Stimulated activated CD8-positive, alpha-beta memory T cell treated with anti-CD3 and anti-CD28 coated beads, Interleukin-15, amount 100 ng/mL, for 4 hours (primary cell): ENCODE measurements at regions not wholly inside any gene's neighbourhood (a gene's known extent, or its start where the extent isn't known, plus 50 kb on each side); places are given as distances from the start of the nearest gene placed in this dataset.

Experiments
- DNase-seq, 2 donors: peaks; one replicate each; pipeline ENCODE4 v3.0.0-alpha.2; 2020; ENCODE audit warnings: low read depth in 2 of 2

GRCh38 chr1:108050911-108051629 lies 86.1 kb upstream of the VAV3 start:
- no peak for DNase-seq

DNA sequence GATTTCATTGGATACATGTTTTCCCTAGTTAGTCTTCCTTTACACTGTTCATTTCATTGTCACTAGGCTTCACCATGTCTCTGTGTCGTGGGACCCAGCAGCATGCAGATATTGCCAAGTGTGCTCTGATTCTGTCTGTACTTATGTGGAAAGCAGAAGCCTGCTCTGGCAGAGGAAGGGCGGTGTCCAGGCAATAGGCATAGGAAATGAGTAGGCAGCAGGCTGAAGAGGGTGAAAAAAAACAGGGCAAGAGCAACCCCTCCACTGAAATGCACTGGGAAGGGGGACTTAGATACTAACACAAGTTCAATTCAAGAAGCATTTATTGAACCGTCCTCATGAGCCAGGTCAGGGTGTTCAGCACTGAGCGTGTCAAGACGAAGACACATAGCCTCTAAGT lies 85.2 kb upstream of the VAV3 start:
- DNase-seq: no peak

DNA sequence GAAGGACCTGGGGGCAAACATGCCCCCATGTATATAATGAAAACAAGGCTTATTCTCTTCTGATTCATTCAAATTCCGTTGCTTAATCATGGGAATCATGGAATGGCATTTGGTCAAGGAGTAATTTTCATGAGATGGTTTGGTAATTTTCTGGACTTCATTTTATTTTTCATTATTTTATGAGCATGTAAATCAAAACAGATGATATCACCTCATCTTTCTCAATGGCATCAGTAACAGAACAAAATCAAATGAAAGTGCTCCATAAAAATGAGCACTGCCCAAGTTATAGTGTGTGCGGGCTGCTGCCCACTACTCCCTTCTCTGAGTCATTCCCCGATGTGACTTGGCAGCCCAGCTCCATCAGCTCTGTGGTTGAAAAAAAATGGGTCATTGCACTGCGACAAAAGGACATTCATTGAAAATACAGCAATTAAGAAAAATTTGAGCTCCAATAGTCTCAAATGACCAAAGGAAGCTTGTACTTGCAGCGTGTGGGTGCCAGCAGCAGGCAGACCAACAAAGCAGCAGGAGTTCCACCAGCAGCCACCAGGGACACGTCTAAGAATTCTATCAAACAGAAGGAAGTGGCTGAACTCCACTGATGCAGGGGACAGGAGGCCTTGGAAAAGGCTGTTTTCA lies 84.3 kb upstream of the VAV3 start:
- no peak for DNase-seq

DNA sequence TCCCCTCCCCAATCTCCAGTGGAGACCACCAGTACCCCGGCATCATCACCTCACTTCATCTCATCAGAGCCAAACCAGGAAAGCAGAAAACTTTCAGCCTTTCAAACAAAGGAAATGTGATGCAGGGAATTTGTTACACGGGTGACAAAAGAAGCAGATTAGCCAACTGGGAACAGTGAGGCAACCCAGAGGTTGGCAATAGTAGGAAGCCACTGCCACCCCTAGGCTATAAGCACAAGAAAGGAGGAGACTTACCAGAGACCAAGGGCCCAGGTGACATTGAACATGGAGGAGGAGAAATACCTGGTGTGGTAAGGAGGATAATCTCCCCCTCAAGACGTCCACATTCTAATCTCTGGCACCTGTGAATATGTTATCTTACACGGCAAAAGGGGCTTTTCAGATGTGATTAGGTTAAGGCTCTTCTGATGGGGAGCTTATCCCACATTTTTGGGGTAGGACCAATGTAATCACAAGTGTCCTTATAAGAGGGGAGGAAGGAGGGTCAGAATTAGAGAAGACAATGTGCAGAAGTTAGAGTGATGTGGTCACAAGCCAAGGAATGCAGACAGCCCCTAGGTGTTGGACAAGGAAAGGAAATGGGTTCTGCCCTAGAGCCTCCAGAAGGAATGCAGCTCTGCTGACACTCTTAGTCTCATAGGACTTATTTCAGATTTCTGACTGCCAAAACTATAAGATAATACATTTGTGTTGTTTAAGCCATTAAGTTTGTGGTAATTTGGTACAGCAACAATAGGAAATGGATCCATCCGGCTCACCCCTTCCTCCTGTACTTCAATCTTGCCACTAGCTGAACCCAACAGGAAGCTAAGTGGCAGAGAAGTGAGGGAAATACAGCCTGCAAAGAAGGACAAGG lies 83.6 kb upstream of the VAV3 start:
- DNase-seq: no peak

DNA sequence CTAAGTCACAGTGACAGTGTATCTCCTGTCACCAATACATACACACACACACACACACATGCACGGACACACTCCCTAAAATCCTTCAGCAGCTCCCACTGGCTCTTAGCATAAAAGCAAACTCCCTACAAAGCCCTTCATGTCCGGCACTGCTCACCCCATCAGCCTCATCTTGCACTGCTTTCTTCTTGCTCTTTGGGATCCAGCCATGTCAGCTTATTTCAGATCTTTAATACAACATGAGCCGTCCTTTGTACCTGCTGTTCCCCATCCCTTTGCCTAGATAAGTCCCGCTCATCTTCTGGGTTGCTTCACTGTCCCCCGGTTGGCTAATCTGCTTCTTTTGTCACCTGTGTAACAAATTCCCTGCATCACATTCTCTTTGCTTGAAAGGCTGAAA lies 82.1 kb upstream of the VAV3 start:
- DNase-seq: no peak

DNA sequence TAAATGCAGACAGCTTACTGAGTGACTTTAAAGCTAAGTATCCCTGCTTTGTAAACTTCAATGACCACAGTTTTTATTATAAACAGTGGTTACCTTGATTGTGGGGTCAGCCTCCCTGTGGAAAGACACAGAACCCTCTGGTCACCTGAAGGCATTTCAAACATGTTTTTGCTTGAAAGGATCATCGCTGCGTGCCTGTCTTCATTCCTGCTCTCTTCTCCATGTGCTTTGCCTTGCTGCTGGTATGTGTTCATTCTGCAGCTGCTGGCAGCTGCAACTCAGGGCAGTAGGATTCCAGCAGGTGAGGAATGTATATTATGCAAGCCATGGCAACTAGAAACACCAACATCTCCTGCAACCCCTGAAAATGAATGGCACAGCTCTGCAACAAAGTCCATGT lies 81.0 kb upstream of the VAV3 start:
- no peak for DNase-seq

- no peak for DNase-seq
These were observed 80.5 kb upstream of the VAV3 start for GRCh38 chr1:108045460-108045859.

- no peak for DNase-seq
These were observed 79.3 kb upstream of the VAV3 start for GRCh38 chr1:108044318-108044717.

DNA sequence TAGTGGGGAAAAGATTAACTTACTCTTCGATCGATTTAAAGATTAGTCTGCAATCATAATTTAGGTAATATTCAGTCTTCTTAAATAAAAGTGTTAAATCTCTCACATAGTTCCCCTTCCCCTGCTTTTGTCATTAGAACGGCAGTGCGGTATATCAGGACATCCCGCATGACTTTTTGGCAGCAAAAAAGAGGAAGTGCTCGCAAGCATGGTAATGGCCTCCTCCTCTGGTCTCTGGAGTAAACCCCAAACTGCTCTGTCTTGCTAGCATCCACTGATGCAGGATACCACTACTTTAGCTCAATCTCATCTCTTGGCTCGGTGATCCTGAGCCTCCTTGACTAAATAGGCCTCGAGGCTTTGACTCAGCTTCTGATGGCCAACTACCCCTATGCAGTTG lies 78.7 kb upstream of the VAV3 start:
- no peak for DNase-seq

DNA sequence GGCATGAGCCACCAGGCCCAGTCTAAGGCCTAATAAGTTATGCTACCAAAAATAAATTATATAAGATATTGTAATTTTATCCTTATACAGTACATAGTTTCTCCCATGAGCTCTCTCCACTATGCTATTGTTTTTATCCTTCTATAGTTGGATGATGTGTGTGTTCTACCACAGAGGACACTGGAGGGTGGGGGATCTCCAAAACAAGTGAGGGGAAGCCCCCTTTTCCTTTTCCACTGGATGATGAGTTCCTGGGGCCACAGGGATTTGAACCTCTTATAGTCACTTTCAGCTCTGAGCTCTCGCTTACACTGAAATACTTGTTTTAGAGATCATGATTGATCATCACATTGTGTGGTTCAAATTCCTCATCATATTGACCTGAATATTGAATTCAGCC lies 77.6 kb upstream of the VAV3 start:
- DNase-seq: no peak

GRCh38 chr1:108041360-108042142 lies 76.6 kb upstream of the VAV3 start:
- DNase-seq: no peak

GRCh38 chr1:108038653-108039236 lies 73.8 kb upstream of the VAV3 start:
- no peak for DNase-seq

- no peak for DNase-seq
These were observed 72.0 kb upstream of the VAV3 start for GRCh38 chr1:108036796-108037562.

DNA sequence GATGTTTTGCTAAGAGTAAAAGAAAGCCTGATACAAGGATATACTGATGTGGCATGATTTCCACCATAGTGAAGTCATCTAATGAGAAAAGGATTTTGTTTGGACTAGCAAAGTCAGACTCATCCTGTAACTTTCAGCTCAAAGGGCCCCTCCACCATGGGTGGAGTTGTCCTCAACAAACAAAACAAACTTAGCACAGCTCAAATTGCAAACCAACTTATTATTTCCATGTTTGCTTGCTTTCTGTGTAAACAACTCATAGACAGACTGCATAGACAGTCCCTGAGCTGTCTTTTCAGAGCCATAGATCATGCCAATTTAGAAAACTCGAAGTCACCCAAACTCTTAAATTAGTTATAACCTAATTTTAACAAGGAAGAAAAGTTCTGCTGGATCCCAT lies 69.4 kb upstream of the VAV3 start:
- DNase-seq: no peak

GRCh38 chr1:108033550-108033951 lies 68.6 kb upstream of the VAV3 start:
- DNase-seq: no peak

DNA sequence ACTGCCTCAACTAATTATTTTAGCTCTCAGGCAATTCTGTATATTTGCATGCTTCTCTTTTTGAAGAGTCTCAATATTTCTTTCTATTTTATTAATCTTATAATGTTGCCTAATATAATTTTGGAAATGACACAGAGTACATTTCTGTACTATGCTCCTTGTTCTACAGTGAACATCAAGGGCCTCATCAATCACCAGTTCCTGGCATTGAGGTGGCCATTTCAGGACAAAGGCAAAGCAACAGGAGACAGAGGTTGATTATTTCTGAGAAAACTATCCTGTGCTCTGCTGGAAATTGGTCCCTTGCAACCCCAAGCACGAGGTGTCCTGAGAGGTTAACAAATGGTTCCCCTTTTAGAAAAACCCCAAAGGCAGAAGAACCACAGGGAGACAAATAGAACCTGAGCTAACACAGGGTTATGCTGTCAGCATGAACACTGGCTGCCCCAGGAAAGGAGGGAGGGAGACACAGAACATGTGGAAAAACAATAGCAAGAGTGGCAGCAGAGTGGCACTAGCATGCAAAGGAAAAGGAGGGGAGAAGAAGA lies 63.9 kb upstream of the VAV3 start:
- no peak for DNase-seq

- no peak for DNase-seq
These were observed 62.4 kb upstream of the VAV3 start for GRCh38 chr1:108027389-108027788.

DNA sequence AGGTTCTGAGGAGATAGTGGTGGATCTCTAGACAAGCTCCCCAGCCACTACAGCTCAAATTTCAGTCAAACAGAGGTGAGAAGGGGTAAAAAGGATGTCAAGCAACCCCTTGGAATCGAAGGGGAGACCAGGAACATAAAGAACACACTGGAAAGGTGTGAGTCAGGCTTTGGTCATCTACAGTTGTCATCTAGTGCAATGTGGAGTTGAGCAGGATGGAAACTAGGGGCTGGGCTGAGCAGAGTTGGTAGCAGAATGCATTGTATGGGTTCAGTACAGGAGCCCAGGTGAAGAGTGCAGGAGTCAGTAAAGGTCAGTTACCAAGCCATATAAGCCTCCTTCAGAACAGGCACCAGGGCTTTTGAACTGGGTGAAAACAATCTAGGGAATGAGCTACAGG lies 52.7 kb upstream of the VAV3 start:
- DNase-seq: no peak

GRCh38 chr1:108016451-108016920 lies 51.5 kb upstream of the VAV3 start:
- DNase-seq: no peak
